ENCODE measurements at regions not wholly inside any gene's neighbourhood (a gene's known extent, or its start where the extent isn't known, plus 50 kb on each side); places are given as distances from the start of the nearest gene placed in this dataset.

DNA sequence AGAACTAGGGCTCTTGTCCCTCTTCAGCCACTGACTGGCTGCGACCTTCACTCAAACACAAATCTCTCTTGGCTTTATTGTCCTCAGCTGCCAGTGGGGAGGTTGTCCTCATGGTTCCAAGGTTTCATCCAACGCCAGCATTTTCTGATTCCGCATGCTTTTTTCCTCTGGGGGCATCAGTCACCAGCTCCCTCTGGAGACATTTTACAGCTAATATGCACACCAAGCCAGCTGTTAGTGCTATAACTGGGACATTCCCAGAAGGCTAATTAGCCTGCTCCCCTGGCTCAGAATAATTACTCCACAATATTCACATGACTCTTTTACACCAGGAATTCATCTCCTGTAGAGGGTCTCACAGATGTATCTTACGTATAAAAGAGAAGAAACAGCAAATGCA, 193.6 kb upstream of the ANKRD55 start:
- H3K9me3 ChIP-seq: no peaks in the 10 kb centered on the region

DNA sequence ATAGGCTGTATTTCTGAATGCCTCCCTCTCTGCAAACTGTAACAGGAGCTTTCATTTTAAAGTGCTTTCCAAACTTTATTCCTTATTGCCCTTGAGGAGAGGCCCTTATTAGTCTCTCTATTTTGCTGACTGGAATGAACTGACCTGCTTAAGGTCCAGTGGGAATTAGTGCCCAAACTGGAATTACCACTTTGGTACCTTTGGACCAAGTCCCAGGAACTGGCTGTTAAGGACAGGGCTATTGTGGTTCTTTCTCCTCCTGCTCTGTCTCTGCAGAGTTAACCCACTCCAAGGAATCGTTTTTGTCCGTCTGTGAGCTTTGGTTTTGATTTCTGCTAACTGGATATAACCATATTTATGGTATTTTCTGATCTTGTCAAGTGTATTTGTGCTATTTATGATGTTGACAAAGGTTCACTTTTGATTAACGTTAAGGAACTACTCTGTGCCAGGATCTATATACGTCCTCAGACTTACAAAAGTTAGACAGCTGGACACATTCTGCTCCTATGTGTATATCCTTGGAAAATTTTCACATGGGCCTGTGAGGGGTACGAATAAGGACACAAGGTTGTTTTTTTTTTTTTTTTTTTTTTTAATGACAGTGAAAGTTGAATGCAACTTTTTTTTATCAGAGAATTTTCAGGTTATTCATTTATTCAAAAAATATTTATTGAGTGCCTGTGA, 189.1 kb upstream of the ANKRD55 start:
- Histone ChIP-seq H3K4me1 (no peaks in the 10 kb centered on the region), H3K9me3 (peaks cover 11% of the 10 kb centered on the region), H3K27ac (no peak overlapping the region), H3K4me3 (no peak overlapping the region), H3K27me3 (ENCODE audit: insufficient read depth in 3 of 3, low read length in 2 of 3) (no peaks in the 10 kb centered on the region), H3K36me3 (ENCODE audit: insufficient read depth in 1 of 2, low read depth in 1 of 2) (no peaks in the 10 kb centered on the region)
- DNase-seq (no peak), ATAC-seq (no peak)
- 37 to 50% (median 44%) methylated on average over 5 of the region's 5 CpGs for WGBS, 3 donors
- TF ChIP-seq, protein P1, sequence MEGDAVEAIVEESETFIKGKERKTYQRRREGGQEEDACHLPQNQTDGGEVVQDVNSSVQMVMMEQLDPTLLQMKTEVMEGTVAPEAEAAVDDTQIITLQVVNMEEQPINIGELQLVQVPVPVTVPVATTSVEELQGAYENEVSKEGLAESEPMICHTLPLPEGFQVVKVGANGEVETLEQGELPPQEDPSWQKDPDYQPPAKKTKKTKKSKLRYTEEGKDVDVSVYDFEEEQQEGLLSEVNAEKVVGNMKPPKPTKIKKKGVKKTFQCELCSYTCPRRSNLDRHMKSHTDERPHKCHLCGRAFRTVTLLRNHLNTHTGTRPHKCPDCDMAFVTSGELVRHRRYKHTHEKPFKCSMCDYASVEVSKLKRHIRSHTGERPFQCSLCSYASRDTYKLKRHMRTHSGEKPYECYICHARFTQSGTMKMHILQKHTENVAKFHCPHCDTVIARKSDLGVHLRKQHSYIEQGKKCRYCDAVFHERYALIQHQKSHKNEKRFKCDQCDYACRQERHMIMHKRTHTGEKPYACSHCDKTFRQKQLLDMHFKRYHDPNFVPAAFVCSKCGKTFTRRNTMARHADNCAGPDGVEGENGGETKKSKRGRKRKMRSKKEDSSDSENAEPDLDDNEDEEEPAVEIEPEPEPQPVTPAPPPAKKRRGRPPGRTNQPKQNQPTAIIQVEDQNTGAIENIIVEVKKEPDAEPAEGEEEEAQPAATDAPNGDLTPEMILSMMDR (IDR thresholded peaks at IDR 0.05): no peak
- intact Hi-C loops (cut with DNase I): no loop called here

More for the DNA sequence above, 193.6 kb upstream of the ANKRD55 start:
- WGBS, 3 donors: 33 to 53% (median 43%) methylated on average over 4 of the region's 4 CpGs
- Histone ChIP-seq H3K27me3 (ENCODE audit: insufficient read depth in 3 of 3, low read length in 2 of 3) (no peaks in the 10 kb centered on the region), H3K4me1 (no peaks in the 10 kb centered on the region), H3K4me3 (no peak overlapping the region), H3K27ac (no peak overlapping the region), H3K36me3 (ENCODE audit: insufficient read depth in 1 of 2, low read depth in 1 of 2) (no peaks in the 10 kb centered on the region)
- ATAC-seq: no peak
- TF ChIP-seq, protein P1 (IDR thresholded peaks at IDR 0.05): no peak
- intact Hi-C loops (cut with DNase I): no loop called here
- no peak for DNase-seq

DNA sequence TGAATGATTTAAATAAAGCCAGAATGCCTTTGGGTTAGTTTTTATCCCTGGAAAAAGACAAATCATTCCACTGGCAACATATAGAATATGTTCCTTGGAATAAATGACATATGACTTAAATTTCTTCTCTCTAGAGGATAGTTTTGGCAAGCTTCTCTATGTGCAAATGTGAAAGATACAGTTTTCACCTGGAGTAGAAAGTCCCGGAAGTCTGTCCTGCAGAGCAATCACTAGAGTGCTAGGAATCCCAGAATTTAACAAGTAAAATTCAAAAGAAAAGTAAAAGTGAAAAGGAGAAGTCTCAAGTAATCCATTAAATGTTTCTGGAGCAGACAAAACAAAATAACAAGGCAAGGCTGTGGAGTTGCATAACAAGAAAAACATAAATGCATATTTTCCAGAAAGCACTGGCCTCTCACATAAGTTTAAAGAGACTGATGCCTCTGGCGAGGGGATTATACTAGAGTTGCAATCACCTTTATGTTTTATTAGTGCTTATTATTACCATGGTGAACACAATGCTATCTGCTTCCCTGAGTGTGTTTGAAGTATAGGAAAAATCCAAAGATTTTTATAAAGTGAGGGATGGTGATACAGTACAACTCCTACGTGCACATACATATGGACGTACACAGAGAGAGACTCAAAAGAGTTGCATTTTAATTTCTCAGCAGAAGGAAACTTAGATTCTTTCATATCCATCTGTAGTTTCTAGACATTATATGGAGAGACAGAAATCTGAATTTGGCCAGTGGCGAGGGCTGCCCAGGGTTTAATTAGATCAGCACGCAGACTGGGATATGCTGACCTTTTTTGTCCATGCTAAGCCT, 188.3 kb upstream of the ANKRD55 start:
- TF ChIP-seq, protein P1 (IDR thresholded peaks at IDR 0.05): no peak
- peaks cover 11% of the 10 kb centered on the region for H3K9me3 ChIP-seq
- no peak for ATAC-seq
- no peaks in the 10 kb centered on the region for H3K36me3 ChIP-seq (ENCODE audit: insufficient read depth in 1 of 2, low read depth in 1 of 2)
- no peaks in the 10 kb centered on the region for H3K4me1 ChIP-seq
- DNase-seq: no peak
- no peak overlapping the region for H3K4me3 ChIP-seq
- no peak overlapping the region for H3K27ac ChIP-seq
- H3K27me3 ChIP-seq (ENCODE audit: insufficient read depth in 3 of 3, low read length in 2 of 3): no peaks in the 10 kb centered on the region
- 85 to 87% (median 86%) methylated on average over 6 of the region's 6 CpGs for WGBS, 3 donors
- intact Hi-C loops (cut with DNase I): no loop called here

DNA sequence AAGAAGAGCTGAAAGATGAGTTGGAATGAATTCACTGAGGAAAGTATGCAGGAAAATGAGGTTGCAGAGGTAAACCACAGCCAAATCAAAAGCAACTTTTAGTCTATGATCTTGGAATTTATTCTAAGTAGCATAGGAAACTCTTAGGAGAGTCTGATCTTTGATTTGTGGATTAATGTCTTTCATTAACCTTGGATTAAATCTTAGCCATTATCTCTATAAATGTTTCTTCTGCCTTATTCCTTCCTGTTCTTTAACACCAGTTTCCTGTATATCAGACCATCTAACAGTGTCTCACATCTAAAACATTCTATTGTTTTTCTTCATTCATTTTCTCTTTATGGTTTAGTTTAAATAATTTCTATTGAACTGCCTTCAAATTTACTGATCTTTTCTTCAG, 187.2 kb upstream of the ANKRD55 start:
- intact Hi-C loops (cut with DNase I): no loop called here
- no peak for ATAC-seq
- TF ChIP-seq, protein P1 (IDR thresholded peaks at IDR 0.05): no peak

More for the DNA sequence above, 187.2 kb upstream of the ANKRD55 start:
- no peaks in the 10 kb centered on the region for H3K27me3 ChIP-seq (ENCODE audit: insufficient read depth in 3 of 3, low read length in 2 of 3)
- no peak for DNase-seq
- H3K27ac ChIP-seq: no peak overlapping the region
- peaks cover 11% of the 10 kb centered on the region for H3K9me3 ChIP-seq
- H3K4me1 ChIP-seq: no peaks in the 10 kb centered on the region
- no peak overlapping the region for H3K4me3 ChIP-seq
- H3K36me3 ChIP-seq (ENCODE audit: insufficient read depth in 1 of 2, low read depth in 1 of 2): no peaks in the 10 kb centered on the region

Data from psoas muscle (tissue), 7 donors.